DND-41 (cell line): ENCODE measurements at regions not wholly inside any gene's neighbourhood (a gene's known extent, or its start where the extent isn't known, plus 50 kb on each side); places are given as distances from the start of the nearest gene placed in this dataset.
"Not testable (repeated sequence)": the region's sequence is repeated elsewhere in the genome, so short reads cannot be mapped to it uniquely, and the experiment has no call there.

Source experiments
- ATAC-seq: fragments of 200-7000 bp; cut with Tn5 transposase; 3 replicates; pipeline ENCODE4 v1.9.1; 2021; ENCODE audit warnings: low read depth; ENCODE audit not compliant: insufficient read depth
- DNase-seq: peaks from one replicate; pipeline ENCODE4 v3.0.0-alpha.2; 2020
- H2AFZ ChIP-seq: 2 replicates; pipeline ENCODE4 v1.6.0; 2012; ENCODE audit warnings: low read depth, low read length
- H3K27ac ChIP-seq: 2 replicates; pipeline ENCODE4 v1.5.1; 2012; ENCODE audit warnings: low read length, inconsistent platforms
- H3K27me3 ChIP-seq: fragments of 200-600 bp; sonication (generic); 2 replicates; pipeline ENCODE4 v1.6.0; 2012; ENCODE audit warnings: low read length, mild to moderate bottlenecking, inconsistent platforms; ENCODE audit not compliant: insufficient read depth, poor library complexity
- H3K36me3 ChIP-seq: 2 replicates; pipeline ENCODE4 v1.5.1; 2012; ENCODE audit warnings: low read length, inconsistent platforms; ENCODE audit not compliant: insufficient read depth
- H3K4me1 ChIP-seq: 2 replicates; pipeline ENCODE4 v1.5.1; 2012; ENCODE audit warnings: mild to moderate bottlenecking, low read length; ENCODE audit not compliant: insufficient read depth
- H3K4me2 ChIP-seq: 2 replicates; pipeline ENCODE4 v1.6.0; 2012; ENCODE audit warnings: mild to moderate bottlenecking, moderate library complexity, low read length, inconsistent platforms; ENCODE audit not compliant: insufficient read depth
- H3K4me3 ChIP-seq, 2 experiments: fragments of 200-600 bp in 1 of 2; shearing (Covaris generic) in 1 of 2; 2 replicates each; pipeline ENCODE4 v1.5.1; 2012 to 2016; ENCODE audit warnings: inconsistent platforms in 2 of 2, low read length in 2 of 2, mild to moderate bottlenecking in 2 of 2, low read depth in 1 of 2, moderate library complexity in 1 of 2
- H3K79me2 ChIP-seq: 2 replicates; pipeline ENCODE4 v1.6.0; 2012; ENCODE audit warnings: low read length, inconsistent platforms; ENCODE audit not compliant: insufficient read depth
- H3K9ac ChIP-seq: 2 replicates; pipeline ENCODE4 v1.6.0; 2012; ENCODE audit warnings: low read depth, mild to moderate bottlenecking, inconsistent platforms, low read length, moderate library complexity
- H3K9me3 ChIP-seq: 2 replicates; pipeline ENCODE4 v1.5.1; 2012; ENCODE audit warnings: low read length, moderate library complexity, mild to moderate bottlenecking, inconsistent platforms; ENCODE audit not compliant: insufficient read depth, severe bottlenecking
- H4K20me1 ChIP-seq: 2 replicates; pipeline ENCODE4 v1.6.0; 2012; ENCODE audit warnings: low read length; ENCODE audit not compliant: insufficient read depth
- EZH2 ChIP-seq: IDR thresholded peaks from 3 replicates; pipeline ENCODE4 v1.6.1; 2012; ENCODE audit warnings: borderline replicate concordance, low read depth, mild to moderate bottlenecking, moderate library complexity, low read length, inconsistent platforms; ENCODE audit not compliant: severe bottlenecking
- TF ChIP-seq, protein P1 (sequence below): IDR thresholded peaks from 2 replicates; pipeline ENCODE4 v1.5.1; 2012; ENCODE audit warnings: borderline replicate concordance, low read length, moderate library complexity, mild to moderate bottlenecking; ENCODE audit not compliant: poor library complexity, severe bottlenecking; ENCODE audit errors: extremely low read depth

DNA sequence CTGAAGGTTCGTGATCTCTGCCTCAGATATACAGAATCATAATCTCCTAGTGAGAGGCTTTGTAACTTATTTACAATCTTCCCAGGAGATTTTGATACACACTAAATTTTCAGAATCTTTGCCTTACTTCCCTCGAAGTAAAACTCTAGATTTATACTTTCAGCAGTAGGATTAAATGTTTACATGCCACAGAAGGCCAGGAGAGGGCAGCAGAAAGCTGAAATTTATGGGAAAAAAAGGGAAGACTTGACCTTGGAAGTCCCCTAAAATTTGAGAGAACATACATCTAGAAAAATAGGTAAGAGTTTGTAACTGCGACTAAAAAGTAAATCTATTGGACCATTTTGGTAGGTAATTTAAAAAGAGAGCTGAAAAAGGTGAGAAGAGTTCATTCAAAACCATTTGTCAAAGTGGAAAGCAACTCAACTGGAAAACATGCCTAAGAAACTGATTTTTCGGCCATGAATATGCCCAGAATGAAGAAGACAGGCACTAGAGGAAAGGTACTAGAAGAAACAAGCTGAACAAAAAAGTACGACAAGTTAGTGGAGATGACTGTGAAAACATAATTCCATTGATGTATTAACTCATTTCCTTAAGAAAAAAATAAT lies 242.0 kb upstream of the MDGA2 start:
- Histone ChIP-seq H2AFZ (no peak overlapping the region), H3K79me2 (no peaks in the 10 kb centered on the region), H4K20me1 (no peaks in the 10 kb centered on the region), H3K27ac (no peak overlapping the region), H3K4me2 (no peak overlapping the region), H3K36me3 (no peaks in the 10 kb centered on the region), H3K4me3 (no peak overlapping the region), H3K4me1 (no peaks in the 10 kb centered on the region), H3K27me3 (no peaks in the 10 kb centered on the region), H3K9me3 (no peaks in the 10 kb centered on the region), H3K9ac (no peak overlapping the region)
- TF ChIP-seq EZH2: no peak
- TF ChIP-seq, protein P1, sequence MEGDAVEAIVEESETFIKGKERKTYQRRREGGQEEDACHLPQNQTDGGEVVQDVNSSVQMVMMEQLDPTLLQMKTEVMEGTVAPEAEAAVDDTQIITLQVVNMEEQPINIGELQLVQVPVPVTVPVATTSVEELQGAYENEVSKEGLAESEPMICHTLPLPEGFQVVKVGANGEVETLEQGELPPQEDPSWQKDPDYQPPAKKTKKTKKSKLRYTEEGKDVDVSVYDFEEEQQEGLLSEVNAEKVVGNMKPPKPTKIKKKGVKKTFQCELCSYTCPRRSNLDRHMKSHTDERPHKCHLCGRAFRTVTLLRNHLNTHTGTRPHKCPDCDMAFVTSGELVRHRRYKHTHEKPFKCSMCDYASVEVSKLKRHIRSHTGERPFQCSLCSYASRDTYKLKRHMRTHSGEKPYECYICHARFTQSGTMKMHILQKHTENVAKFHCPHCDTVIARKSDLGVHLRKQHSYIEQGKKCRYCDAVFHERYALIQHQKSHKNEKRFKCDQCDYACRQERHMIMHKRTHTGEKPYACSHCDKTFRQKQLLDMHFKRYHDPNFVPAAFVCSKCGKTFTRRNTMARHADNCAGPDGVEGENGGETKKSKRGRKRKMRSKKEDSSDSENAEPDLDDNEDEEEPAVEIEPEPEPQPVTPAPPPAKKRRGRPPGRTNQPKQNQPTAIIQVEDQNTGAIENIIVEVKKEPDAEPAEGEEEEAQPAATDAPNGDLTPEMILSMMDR: peak; percentile 63
- DNase-seq (no peak), ATAC-seq (no peak)

- not testable (repeated sequence) for H3K27ac ChIP-seq, H3K4me2 ChIP-seq, H3K4me3 ChIP-seq, H4K20me1 ChIP-seq, ATAC-seq, H3K36me3 ChIP-seq, H3K4me1 ChIP-seq, H3K9me3 ChIP-seq, H3K27me3 ChIP-seq, H2AFZ ChIP-seq, DNase-seq, H3K79me2 ChIP-seq, H3K9ac ChIP-seq
These were observed 225.7 kb upstream of the MDGA2 start for GRCh38 chr14:47901141-47901540.

DNA sequence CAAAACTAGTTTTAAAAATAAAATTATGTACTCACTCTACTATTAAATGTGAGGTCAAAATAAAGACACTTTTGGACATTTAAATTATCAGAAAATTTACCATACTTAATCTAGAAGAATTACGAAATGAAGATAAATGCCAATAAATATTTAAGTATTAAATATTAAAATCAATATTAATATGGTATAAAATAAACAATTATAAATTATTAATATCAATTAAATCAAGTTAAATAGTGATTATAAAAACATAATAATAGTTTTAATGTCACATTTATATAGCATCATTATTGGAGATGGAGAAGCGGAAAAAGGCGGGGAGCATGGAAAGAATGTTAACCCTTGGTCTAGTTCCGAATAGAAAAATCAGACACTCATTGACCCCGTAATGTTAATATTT lies 224.3 kb upstream of the MDGA2 start:
- ATAC-seq: no peak
- no peak overlapping the region for H3K4me3 ChIP-seq
- no peak overlapping the region for H3K4me2 ChIP-seq
- no peak overlapping the region for H3K27ac ChIP-seq
- no peaks in the 10 kb centered on the region for H3K4me1 ChIP-seq
- no peak overlapping the region for H3K9ac ChIP-seq
- no peaks in the 10 kb centered on the region for H3K27me3 ChIP-seq
- TF ChIP-seq EZH2: no peak
- TF ChIP-seq, protein P1: no peak
- no peaks in the 10 kb centered on the region for H4K20me1 ChIP-seq
- H2AFZ ChIP-seq: no peak overlapping the region
- H3K36me3 ChIP-seq: no peaks in the 10 kb centered on the region
- H3K9me3 ChIP-seq: no peaks in the 10 kb centered on the region
- DNase-seq: no peak
- H3K79me2 ChIP-seq: no peaks in the 10 kb centered on the region

- no peaks in the 10 kb centered on the region for H3K9me3 ChIP-seq
- DNase-seq: no peak
- no peak overlapping the region for H3K27ac ChIP-seq
- no peaks in the 10 kb centered on the region for H3K36me3 ChIP-seq
- no peaks in the 10 kb centered on the region for H3K4me1 ChIP-seq
- H3K4me2 ChIP-seq: no peak overlapping the region
- no peaks in the 10 kb centered on the region for H3K27me3 ChIP-seq
- no peak for TF ChIP-seq EZH2
- TF ChIP-seq, protein P1: no peak
- no peak for ATAC-seq
- H3K79me2 ChIP-seq: no peaks in the 10 kb centered on the region
- no peak overlapping the region for H3K9ac ChIP-seq
- no peak overlapping the region for H3K4me3 ChIP-seq
- no peaks in the 10 kb centered on the region for H4K20me1 ChIP-seq
- H2AFZ ChIP-seq: no peak overlapping the region
These were observed 198.9 kb upstream of the MDGA2 start for GRCh38 chr14:47874350-47874749.
